Stimulated activated CD8-positive, alpha-beta memory T cell treated with anti-CD3 and anti-CD28 coated beads, Interleukin-7, amount 100 ng/mL, for 1 hour (primary cell): ENCODE measurements at regions not wholly inside any gene's neighbourhood (a gene's known extent, or its start where the extent isn't known, plus 50 kb on each side); places are given as distances from the start of the nearest gene placed in this dataset.
"Not testable (repeated sequence)": the region's sequence is repeated elsewhere in the genome, so short reads cannot be mapped to it uniquely, and the experiment has no call there.

Experiments
- DNase-seq, 2 donors: peaks; one replicate each; pipeline ENCODE4 v3.0.0-alpha.2; 2020; ENCODE audit warnings: low read depth in 2 of 2

GRCh38 chr10:130510755-130511154 lies 374.6 kb downstream of the GLRX3 start:
- no peak for DNase-seq

- no peak for DNase-seq
Observed at GRCh38 chr10:130511766-130512165, 375.6 kb downstream of the GLRX3 start.

GRCh38 chr10:130512936-130513335 lies 376.7 kb downstream of the GLRX3 start:
- DNase-seq, result no peak

- DNase-seq, result no peak
Observed at GRCh38 chr10:130513686-130514476, 377.7 kb downstream of the GLRX3 start.

GRCh38 chr10:130515670-130516069 lies 379.5 kb downstream of the GLRX3 start:
- no peak for DNase-seq

GRCh38 chr10:130516141-130516735 lies 380.0 kb downstream of the GLRX3 start:
- no peak for DNase-seq

GRCh38 chr10:130518921-130519320 lies 382.7 kb downstream of the GLRX3 start:
- not testable (repeated sequence) for DNase-seq

GRCh38 chr10:130519791-130520190 lies 383.6 kb downstream of the GLRX3 start:
- DNase-seq, result no peak

- DNase-seq, result no peak
Observed at GRCh38 chr10:130531312-130531711, 395.1 kb downstream of the GLRX3 start.

GRCh38 chr10:130541090-130541489 lies 404.9 kb downstream of the GLRX3 start:
- DNase-seq, result no peak

GRCh38 chr10:130542761-130543160 lies 406.6 kb downstream of the GLRX3 start:
- DNase-seq, result no peak

GRCh38 chr10:130543794-130544193 lies 407.6 kb downstream of the GLRX3 start:
- DNase-seq, result no peak

GRCh38 chr10:130545122-130545521 lies 408.9 kb downstream of the GLRX3 start:
- no peak for DNase-seq

- DNase-seq, result no peak
Observed at GRCh38 chr10:130545697-130546096, 409.5 kb downstream of the GLRX3 start.

GRCh38 chr10:130546841-130547240 lies 410.6 kb downstream of the GLRX3 start:
- DNase-seq, result no peak

- no peak for DNase-seq
Observed at GRCh38 chr10:130547368-130547767, 411.2 kb downstream of the GLRX3 start.

GRCh38 chr10:130550952-130551674 lies 414.9 kb downstream of the GLRX3 start:
- DNase-seq, result no peak

GRCh38 chr10:130551676-130552075 lies 415.5 kb downstream of the GLRX3 start:
- no peak for DNase-seq

GRCh38 chr10:130553826-130554225 lies 417.6 kb downstream of the GLRX3 start:
- no peak for DNase-seq

- DNase-seq, result no peak
Observed at GRCh38 chr10:130554701-130555410, 418.7 kb downstream of the GLRX3 start.

- no peak for DNase-seq
Observed at GRCh38 chr10:130555411-130555750, 419.2 kb downstream of the GLRX3 start.

GRCh38 chr10:130557181-130557845 lies 421.1 kb downstream of the GLRX3 start:
- no peak for DNase-seq
